ENCODE measurements at regions not wholly inside any gene's neighbourhood (a gene's known extent, or its start where the extent isn't known, plus 50 kb on each side); places are given as distances from the start of the nearest gene placed in this dataset.
"Not testable (repeated sequence)": the region's sequence is repeated elsewhere in the genome, so short reads cannot be mapped to it uniquely, and the experiment has no call there.

- DNase-seq, result no peak
These were observed 406.9 kb upstream of the SOX5 start for GRCh38 chr12:24356240-24356804.

GRCh38 chr12:24352363-24352762 lies 402.9 kb upstream of the SOX5 start:
- DNase-seq, result no peak

DNA sequence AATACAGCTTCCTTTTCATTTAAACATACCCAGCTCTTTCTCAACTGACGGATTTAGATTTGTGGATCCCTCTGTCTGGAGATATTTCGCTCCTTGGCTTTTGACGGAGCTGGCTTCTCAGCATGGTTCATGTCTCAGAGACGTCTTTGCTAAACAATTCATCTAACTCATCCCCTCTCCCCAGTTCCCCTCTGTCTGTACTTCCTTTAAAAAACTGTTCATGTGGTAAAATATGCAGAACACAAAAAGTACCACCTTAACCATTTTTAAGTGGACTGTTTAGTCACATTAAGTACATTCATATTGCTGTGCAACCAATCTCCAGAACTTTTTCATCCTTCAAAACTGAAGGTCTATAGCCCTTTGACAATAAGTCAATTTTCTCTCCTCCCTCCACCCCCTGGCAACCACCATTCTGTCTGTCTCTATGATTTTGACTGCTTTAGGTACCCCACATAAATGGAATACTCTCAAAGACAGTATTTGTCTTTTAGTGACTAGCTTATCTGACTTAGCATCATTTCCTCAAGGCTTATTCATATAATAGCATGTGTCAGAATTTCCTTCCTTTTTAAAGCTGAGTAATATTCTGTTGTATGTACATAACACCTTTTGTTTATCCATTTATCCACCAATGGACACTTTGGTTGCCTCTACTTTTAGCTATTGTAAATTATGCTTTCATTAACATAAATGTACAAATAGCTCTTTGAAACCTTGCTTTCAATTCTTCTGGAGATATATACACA lies 399.8 kb upstream of the SOX5 start:
- DNase-seq, result no peak

DNA sequence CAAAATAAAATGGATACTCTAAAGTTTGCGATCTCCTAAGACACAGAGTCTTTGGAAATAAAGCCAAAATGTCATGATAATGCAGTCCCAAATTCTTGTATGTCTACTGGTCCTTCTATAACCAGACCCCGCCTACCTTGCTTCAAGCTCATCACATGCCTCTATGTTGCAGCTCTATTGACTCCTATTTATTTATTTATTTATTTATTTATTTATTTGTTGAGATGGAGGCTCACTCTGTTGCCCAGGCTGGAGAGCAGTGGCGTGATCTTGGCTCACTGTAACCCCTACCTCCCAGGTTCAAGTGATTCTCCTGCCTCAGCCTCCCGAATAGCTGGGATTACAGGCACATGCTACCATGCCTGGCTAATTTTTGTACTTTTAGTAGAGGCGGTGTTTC lies 398.7 kb upstream of the SOX5 start:
- DNase-seq, result not testable (repeated sequence)

DNA sequence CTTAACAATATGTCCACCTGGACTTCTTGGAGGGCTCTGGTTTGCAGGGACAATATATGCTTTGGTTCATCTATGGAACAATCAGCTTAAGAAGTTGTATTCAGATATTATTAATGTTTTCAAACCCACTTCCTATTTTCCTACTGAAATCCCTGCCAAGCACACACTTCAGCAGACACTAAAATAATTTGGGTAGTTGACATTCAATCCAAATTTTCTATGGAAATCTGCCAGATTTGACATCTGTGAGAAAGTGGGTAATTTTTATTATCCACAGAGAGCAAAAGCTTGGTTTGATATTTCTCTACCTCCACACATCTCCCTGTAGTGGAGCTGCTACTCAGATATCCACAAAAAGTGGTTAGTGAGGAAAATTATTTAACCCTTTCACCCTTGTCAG lies 378.8 kb upstream of the SOX5 start:
- no peak for DNase-seq

GRCh38 chr12:24325331-24325730 lies 375.9 kb upstream of the SOX5 start:
- no peak for DNase-seq

GRCh38 chr12:24307716-24308335 lies 358.4 kb upstream of the SOX5 start:
- DNase-seq, result no peak

DNA sequence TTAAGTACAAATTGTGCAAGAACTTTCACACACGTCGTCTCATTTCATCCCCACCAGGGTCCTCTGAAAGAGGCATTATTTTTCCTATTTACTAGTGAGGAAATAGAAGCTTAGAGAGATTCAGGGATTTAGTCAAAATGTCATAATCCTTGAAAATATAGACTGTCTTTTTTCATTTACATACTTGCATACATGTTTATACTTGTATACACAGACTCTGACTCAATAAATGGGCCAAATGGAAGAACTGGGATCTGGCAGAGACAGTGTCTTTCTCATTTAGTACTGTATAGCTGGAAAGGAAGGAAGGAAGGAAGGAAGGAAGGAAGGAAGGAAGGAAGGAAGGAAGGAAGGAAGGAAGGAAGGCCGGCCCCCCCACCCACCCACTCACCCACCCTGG lies 357.7 kb upstream of the SOX5 start:
- DNase-seq, result no peak

GRCh38 chr12:24306001-24306400 lies 356.5 kb upstream of the SOX5 start:
- no peak for DNase-seq

GRCh38 chr12:24304285-24304684 lies 354.8 kb upstream of the SOX5 start:
- no peak for DNase-seq

DNA sequence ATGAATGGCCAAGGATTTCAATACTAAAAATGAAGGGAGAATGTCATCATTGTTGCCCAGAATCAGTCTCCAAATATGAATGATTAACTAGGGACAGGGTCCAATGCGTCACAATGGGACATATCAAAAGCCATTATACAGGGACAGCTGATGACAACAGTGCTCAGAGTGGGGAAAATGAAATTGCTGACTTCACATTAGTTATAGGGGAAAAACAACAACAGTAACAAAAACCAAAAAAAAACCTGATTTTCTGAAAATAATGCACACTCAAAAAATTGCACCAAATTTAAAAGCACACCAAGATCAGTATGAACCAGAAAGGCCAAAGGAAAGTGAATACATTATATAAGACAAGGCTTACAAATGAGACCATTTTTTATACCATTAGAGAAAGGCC lies 353.2 kb upstream of the SOX5 start:
- no peak for DNase-seq

DNA sequence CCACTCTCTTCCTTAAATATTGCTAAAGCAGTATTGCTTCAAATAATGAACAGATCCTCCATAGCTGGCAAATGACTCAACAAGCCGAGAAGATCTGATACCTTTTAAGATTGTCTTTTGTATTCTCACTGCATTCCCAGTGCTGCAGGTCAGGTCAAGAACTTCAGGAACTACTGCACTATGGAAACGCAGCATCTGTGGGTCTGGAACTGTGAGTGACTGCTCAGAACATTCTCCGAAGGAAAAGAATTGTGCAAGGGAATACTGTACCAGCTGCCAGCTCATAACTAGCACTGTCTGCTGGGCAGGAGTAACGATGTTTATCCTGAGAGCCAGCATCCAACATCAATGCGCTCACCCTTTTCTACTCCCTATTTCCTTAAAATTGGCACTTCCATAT lies 348.0 kb upstream of the SOX5 start:
- DNase-seq, result no peak

DNA sequence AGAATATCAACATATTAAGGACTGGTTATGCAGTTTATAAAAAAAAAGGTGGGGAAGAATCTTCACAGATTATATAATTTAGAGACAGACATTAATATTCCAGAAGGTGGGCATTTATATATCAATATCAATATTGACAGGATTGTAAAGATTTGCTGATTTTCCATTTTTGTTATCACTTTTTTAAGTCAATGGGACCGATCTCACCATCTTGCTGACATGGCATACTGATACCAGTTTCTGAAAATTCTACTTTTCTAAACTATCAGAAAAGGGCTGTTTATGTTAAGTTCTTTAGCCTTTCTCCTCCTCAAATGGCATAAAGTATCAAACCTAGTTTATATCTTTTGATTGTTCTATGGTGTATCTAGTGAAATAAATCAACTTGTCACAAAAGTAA lies 344.1 kb upstream of the SOX5 start:
- no peak for DNase-seq

DNA sequence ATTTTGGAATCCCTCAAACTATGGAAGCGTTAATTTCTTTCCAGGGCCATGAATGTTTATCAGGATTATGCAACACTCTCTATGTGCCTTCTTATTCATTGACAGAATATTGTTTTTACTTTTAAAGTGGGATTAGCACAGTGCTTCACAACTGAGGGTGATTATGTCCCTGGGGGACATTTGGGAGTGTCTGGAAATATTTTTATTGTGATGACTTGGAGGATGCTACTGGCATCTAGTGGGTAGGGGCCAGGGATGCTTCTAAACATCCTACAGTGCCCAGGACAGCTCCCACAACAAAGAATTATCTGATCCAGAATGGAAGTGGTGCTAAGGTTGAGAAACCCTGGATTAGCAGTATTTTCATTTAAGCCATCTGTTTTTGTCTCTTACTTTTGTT lies 338.5 kb upstream of the SOX5 start:
- DNase-seq, result no peak

- no peak for DNase-seq
These were observed 336.0 kb upstream of the SOX5 start for GRCh38 chr12:24285448-24285847.

GRCh38 chr12:24281341-24281740 lies 331.9 kb upstream of the SOX5 start:
- no peak for DNase-seq

DNA sequence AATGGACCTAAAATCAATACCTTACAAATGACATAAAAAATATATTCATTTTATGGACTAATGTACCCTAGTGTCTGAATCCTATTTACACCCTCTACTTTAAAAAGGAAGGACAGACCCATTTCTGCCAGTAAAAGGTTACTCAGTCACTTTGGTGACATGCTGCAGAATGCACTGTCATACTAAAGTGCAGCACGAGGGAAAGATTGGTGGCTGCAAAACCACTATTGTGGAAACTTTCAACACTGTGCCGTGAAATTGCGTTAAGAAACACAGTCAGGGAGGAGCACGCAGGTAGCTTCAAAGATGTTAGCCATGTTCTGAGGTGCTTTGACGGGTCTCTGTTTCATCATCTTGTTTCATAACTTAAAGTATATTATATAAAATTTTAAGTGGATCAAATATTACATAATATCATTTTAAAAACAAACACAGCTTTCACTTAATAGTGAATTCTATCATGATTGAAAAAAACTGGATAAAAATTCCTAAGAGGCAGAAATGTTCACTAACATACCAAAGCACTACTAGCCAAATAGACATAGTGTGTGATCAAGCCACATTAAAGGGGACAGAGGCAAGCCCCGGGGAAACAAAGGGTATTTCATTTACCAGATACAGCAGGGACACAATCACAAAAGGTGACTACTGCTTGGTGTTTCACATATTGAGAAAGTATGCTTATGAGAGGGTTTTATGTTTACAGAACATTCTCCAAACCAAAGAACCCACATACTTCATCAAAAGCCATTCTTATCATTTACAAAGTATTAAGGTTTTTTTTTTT lies 330.8 kb upstream of the SOX5 start:
- DNase-seq, result no peak

GRCh38 chr12:24278832-24279231 lies 329.4 kb upstream of the SOX5 start:
- DNase-seq, result no peak

GRCh38 chr12:24270965-24271364 lies 321.5 kb upstream of the SOX5 start:
- DNase-seq, result no peak

- DNase-seq, result no peak
These were observed 321.0 kb upstream of the SOX5 start for GRCh38 chr12:24270464-24270863.

DNA sequence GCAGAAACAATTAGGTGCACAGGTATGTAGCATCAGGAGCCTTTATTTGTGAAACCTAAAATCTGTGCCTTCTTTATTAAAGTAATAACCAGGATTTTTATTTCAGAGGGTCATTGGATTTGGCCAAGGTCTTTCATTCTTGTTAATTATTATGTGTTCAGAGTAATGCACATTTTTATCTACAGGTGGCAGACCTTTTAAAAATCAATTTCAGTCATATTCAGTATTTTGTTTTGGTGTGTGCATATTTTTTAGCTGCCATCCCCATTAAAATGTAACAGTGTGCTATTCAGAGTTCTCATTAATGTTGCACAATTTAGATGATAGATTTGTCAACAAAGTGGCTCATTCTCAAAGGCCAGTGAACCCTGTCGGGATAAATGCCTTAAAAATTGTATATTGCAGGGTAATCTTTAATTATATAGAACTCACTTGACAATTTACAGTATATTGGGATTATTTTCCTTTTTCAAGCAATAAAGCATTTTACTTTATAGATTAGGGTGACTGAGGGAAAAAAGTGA lies 319.3 kb upstream of the SOX5 start:
- DNase-seq, result no peak

DNA sequence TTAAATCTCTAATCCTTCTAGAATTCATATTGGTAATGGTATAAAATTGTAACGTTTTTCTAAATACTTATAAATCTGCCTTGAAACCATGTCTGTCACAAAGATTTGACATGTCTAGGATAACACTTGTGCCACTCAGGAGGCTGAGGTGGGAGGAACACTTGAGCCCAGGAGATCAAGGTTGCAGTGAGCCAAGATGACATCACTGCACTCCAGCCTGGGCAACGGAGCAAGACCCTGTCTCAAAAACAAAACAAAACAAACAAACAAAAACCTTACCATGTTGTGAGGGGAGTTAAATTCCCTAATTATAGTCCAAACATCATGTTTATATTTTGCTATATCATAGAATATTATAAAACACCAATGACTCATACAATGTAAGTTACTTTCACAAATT lies 317.5 kb upstream of the SOX5 start:
- no peak for DNase-seq

GRCh38 chr12:24256684-24257083 lies 307.2 kb upstream of the SOX5 start:
- DNase-seq, result no peak
